Astrocyte (in vitro differentiated cells and primary cell): ENCODE measurements at regions not wholly inside any gene's neighbourhood (a gene's known extent, or its start where the extent isn't known, plus 50 kb on each side); places are given as distances from the start of the nearest gene placed in this dataset.

Experiments used
- CTCF ChIP-seq: IDR thresholded peaks from 2 replicates; pipeline ENCODE4 v1.5.1; 2011; ENCODE audit warnings: low read depth, mild to moderate bottlenecking, inconsistent platforms, low read length, moderate library complexity; ENCODE audit not compliant: insufficient read depth
- EZH2 ChIP-seq: IDR thresholded peaks from 2 replicates; pipeline ENCODE4 v1.6.1; 2012; ENCODE audit warnings: mild to moderate bottlenecking, low read length, inconsistent platforms; ENCODE audit not compliant: insufficient read depth

GRCh38 chr2:228799208-228799588 is 471.9 kb downstream of the PID1 start:
- no peak for TF ChIP-seq CTCF
- TF ChIP-seq EZH2 = no peak
